ENCODE measurements at regions not wholly inside any gene's neighbourhood (a gene's known extent, or its start where the extent isn't known, plus 50 kb on each side); places are given as distances from the start of the nearest gene placed in this dataset.
A peak's percentile ranks its signal among the peaks of the same experiment; 100 is the strongest.

DNA sequence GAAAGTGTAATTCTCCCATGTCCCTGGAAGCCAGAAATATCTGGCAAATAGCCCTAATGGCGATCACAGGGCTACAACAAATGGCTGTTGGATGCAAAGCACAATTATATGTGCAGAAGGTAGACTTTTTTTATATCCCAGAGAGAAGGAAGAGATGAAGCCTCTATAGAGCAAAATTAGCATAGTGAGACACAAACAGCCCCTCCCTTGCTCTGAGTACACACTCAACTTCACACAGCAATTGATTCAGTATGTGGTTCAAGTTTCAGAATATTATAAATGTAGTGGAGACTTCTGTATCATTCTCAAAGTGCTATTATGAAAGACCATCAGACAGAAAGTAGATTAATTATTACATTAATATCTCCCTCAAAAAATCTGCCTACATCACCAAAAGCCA is 246.5 kb upstream of the TBX18 start:
- CTCF ChIA-PET, result no interaction called here
- POLR2A ChIA-PET (ENCODE audit: low non-redundant PET), result no interaction called here

DNA sequence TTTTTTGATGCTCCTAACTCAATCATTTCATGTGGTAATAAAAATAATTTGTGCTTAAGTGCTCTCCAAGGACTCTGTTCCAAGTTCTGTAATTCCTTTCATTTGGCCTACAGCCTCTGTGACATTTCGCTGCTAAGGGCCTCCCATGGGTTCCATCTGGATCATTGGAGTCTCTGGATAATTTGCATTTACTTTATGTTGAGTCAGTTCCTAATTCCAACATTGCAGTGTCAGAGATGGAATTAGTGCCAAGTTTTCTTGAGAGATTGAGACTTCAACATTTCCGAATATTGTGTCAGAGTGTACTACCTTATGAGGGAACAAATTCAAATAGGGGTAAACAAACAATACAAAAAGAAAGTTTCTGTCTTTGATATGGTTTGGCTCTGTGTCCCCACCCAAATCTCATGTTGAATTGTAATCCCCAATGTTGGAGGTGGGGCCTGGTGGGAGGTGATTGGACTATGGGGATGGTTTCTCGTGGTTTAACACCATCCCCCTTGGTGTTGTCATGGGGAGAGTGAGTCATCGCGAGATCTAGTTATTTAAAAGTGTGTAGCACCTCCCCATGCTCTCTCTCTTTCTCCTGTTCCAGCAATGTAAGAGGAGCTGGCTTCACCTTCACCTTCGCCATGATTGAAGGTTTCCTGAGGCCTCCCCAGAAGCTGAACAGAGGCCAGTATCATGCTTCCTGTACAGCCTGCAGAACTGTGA is 244.1 kb upstream of the TBX18 start:
- CTCF ChIA-PET, result no interaction called here
- POLR2A ChIA-PET (ENCODE audit: low non-redundant PET), result no interaction called here
- peak; percentile 2 for DNase-seq (ENCODE audit: low spot score)
- TF ChIP-seq, protein P1, sequence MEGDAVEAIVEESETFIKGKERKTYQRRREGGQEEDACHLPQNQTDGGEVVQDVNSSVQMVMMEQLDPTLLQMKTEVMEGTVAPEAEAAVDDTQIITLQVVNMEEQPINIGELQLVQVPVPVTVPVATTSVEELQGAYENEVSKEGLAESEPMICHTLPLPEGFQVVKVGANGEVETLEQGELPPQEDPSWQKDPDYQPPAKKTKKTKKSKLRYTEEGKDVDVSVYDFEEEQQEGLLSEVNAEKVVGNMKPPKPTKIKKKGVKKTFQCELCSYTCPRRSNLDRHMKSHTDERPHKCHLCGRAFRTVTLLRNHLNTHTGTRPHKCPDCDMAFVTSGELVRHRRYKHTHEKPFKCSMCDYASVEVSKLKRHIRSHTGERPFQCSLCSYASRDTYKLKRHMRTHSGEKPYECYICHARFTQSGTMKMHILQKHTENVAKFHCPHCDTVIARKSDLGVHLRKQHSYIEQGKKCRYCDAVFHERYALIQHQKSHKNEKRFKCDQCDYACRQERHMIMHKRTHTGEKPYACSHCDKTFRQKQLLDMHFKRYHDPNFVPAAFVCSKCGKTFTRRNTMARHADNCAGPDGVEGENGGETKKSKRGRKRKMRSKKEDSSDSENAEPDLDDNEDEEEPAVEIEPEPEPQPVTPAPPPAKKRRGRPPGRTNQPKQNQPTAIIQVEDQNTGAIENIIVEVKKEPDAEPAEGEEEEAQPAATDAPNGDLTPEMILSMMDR (conservative IDR thresholded peaks at IDR 0.05; ENCODE audit: low read depth), result no peak
- H3K27ac ChIP-seq, result no peak overlapping the region

More for the DNA sequence above, 246.5 kb upstream of the TBX18 start:
- TF ChIP-seq, protein P1 (conservative IDR thresholded peaks at IDR 0.05; ENCODE audit: low read depth), result no peak
- H3K27ac ChIP-seq, result no peak overlapping the region
- no peak for DNase-seq (ENCODE audit: low spot score)

DNA sequence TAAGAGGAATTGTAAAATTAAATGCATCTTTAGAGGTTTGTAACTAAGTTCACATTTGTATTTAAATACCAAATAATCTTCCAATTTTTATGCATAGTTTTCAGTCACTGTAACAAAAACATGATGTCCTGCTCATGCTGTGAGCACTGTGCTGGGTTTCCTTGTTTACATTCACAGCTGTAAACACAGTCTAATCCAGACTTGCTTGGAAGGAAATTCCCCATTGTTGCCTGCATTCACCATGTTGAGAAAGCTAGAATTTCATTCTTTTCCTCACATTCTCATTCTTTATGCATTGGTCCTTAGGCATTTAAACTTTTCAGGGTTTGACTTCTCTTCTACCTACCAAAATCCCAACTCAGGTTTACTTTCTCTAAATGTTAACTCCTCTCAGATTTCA is 242.0 kb upstream of the TBX18 start:
- no peak overlapping the region for H3K27ac ChIP-seq
- ChIA-PET CTCF (no interaction called here), POLR2A (ENCODE audit: low non-redundant PET) (no interaction called here)
- TF ChIP-seq, protein P1 (conservative IDR thresholded peaks at IDR 0.05; ENCODE audit: low read depth), result no peak
- DNase-seq (ENCODE audit: low spot score), result no peak

DNA sequence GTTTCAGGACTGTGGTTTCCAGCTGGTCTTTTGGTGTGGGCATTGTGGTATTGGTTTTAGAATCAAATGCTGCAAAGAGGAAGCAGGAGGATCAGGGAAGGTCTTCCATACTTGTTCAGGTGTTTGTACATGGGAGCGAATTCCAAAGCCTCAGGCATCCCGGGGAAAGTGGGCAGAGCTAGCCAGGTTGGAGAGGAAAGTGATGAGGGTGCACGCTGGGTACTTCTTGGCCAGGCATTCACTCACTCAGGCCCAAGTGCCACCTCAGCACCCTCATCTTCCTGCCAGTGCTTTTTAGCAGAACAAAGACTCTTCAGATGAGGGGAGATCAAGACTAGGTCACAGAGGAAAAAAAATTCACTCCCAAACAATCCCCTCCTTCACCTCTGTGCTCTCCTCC is 241.1 kb upstream of the TBX18 start:
- H3K27ac ChIP-seq, result no peak overlapping the region
- ChIA-PET POLR2A (ENCODE audit: low non-redundant PET) (no interaction called here), CTCF (no interaction called here)
- no peak for DNase-seq (ENCODE audit: low spot score)
- TF ChIP-seq, protein P1 (conservative IDR thresholded peaks at IDR 0.05; ENCODE audit: low read depth), result no peak

DNA sequence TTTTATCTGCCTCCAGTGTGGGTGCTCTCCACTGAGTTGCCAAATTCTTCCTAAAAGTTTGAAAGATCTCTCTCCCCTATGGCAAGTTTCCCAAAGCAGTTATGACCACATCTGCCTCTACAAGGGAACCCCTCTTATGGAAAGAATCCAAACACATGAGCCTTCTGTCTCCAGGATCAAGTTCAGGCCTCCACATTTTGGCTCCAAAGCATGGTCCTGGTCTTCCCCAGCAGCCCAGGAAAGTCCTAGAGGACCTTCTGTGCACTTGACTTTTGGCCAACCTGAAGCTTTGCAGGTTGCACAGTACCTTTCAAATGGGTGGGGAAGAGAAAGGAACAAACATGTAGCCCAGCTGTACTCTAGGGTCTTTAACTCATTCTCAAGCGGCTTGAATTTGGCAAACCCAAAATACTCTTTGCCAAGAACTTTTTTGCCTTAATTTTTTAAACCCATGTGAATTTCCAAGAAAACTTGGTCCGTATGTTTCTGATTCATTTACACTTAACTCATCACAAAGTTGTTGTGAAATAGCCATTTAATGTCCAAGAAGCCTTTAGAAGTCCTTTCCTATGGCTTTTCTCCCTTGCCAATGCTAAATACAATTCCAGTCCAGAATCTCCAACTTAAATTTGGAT is 240.1 kb upstream of the TBX18 start:
- ChIA-PET POLR2A (ENCODE audit: low non-redundant PET) (no interaction called here), CTCF (no interaction called here)
- TF ChIP-seq, protein P1 (conservative IDR thresholded peaks at IDR 0.05; ENCODE audit: low read depth), result no peak
- no peak for DNase-seq (ENCODE audit: low spot score)
- H3K27ac ChIP-seq, result no peak overlapping the region

DNA sequence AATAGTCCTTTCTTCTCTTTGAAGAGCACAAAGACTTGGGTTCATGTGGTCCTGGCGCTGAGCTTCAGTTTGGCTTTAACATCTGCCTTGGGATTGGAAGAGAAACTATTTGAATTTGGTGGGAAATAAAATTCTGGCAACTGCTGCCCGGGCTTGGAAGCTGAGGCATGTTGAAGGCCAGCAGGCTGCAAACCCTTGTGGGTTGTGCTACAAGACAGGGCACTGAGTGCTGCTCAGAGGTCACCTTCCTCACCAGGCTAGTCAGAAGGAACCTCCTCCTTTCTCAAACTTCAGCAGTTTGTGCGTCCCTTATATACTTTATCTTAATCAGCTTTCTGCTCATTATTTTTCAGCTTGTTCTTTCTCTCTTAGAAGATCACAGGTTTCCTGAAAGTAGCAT is 238.4 kb upstream of the TBX18 start:
- CTCF ChIA-PET, result no interaction called here
- TF ChIP-seq, protein P1 (conservative IDR thresholded peaks at IDR 0.05; ENCODE audit: low read depth), result no peak
- no peak for DNase-seq (ENCODE audit: low spot score)
- H3K27ac ChIP-seq, result no peak overlapping the region
- POLR2A ChIA-PET (ENCODE audit: low non-redundant PET), result no interaction called here

Measured in RWPE1 (cell line).